Femur (tissue), 1 donor: ENCODE measurements at regions not wholly inside any gene's neighbourhood (a gene's known extent, or its start where the extent isn't known, plus 50 kb on each side); places are given as distances from the start of the nearest gene placed in this dataset.

Experiments used
- DNase-seq: peaks from one replicate; pipeline ENCODE4 v3.0.0-alpha.2; 2017

DNA sequence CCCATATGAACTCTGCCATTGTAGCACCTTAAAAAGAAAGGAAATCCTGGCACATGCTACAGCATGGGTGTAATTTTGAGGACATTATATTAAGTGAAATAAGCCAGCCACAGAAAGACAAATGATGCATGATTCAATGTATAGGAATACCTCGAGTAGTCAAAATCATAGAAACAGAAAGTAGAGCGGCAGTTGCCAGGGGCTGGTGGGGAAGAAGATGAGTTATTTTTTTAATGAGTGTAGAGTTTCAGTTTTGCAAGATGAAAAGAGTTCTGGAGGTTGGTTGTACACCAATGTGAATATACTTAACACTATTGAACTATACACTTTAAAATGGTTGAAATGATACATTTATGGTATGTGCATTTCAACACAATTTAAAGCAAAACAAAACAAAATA, 133.0 kb downstream of the ZDHHC21 start:
- no peak for DNase-seq

DNA sequence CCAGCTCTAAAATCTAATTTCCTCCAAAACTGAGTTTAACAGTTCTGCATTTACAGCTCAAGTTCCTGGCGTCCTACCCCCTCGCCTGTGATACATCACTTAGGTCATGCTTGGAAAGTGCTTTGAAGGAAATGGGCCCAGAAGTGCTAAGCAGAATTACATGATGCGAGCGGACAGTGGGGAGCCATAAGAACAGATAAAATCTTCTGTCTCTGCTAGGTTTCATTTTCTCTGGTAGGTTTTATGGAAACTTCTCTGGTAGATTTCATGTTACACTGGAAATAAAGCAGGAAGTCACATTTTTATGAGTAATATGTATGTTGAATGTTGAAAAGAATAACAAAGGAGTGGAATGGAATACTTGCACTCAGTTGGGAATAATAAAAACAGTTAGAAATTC, 138.3 kb downstream of the ZDHHC21 start:
- peak; percentile 84 for DNase-seq

DNA sequence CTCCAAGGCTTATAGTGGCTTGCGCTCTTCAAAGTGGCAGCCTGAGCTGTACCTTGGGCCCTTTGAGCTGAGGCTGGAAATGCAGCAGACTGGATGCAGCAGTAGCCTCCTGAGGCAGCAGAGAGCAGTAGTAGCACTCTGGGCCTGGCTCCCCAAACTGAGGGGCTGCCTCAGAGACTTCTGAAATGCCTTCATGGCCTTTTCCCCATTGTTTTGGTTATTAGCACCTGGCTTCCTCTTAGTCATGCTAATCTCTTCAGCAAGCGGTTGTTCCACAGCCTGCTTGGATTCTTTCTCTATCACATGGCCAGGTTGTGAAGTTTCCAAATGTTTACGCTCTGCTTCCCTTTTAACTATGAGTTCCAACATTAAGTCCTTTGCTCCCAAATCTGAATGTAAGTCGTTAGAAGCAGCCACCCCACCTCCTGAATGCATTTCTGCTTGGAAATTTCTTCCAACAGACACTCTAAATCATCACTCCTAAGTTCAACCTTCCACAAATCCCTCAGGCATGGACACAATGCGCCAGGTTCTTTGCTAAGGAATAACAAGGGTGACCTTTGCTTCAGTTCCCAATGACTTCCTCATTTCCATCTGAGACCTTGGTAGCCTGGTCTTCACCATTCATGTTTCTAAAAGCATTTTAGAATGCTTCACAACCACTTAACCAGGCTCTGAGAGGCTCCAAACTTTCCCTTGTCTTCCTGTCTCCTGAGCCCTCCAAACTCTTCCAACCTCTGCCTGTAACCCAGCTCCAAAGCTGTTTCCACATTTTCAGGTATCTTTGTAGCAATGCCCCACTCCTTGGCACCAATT, 145.8 kb downstream of the ZDHHC21 start:
- no peak for DNase-seq

DNA sequence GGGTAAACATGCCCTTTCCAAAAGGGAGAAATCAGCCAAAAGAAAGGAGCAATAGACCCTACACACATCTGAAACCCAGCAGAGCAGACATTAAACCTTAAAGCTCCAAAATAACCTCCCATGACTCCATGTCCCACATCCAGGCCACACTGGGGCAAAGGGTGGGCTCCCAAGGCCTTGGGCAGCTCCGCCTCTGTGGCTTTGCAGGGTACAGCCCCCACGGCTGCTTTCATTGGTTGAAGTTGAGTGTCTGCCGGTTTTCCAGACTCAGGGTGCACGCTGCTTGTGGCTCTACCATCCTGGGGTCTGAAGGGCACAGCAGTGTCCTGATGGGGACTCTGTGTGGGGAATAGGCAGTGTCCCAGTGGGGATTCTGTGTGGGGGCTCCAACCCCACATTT, 146.5 kb downstream of the ZDHHC21 start:
- DNase-seq, result no peak

DNA sequence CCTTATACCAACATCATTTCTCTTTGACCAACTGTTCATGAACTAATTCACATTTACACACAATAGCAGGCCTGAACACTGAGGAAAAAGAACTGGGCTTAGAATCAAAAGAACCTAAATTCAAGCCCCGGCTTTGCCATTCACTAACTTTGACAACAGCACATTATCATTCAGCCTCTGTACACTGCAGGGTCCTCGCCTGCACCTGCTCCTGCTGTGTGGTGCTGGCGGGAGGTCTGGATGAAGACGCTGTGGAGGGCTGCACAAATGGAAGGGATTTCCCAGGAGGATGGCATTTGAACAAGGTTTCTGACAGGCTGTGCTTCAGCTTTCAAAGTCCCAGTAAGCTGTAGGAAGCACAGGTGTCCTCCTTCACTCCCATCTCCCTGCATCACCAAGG, 151.2 kb downstream of the ZDHHC21 start:
- DNase-seq, result no peak

DNA sequence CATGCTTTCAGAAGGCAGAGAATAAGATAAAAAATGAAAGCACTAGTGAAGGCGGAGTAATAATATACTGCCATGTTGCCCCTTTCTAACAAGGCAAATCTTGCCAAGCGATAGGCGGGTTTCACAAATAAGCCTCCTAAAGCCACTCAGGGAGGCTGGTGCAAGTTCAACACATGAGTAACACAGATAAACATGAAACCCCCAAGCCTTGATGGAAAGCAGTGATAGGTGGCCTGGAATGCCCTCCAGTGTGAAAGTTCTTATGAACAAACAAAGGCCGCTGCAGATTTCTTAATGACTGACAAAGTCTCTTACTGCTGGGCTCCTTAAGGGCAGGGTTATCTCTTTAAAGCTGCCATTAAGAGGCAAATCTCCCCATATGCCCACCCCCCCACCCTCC, 154.7 kb downstream of the ZDHHC21 start:
- no peak for DNase-seq

DNA sequence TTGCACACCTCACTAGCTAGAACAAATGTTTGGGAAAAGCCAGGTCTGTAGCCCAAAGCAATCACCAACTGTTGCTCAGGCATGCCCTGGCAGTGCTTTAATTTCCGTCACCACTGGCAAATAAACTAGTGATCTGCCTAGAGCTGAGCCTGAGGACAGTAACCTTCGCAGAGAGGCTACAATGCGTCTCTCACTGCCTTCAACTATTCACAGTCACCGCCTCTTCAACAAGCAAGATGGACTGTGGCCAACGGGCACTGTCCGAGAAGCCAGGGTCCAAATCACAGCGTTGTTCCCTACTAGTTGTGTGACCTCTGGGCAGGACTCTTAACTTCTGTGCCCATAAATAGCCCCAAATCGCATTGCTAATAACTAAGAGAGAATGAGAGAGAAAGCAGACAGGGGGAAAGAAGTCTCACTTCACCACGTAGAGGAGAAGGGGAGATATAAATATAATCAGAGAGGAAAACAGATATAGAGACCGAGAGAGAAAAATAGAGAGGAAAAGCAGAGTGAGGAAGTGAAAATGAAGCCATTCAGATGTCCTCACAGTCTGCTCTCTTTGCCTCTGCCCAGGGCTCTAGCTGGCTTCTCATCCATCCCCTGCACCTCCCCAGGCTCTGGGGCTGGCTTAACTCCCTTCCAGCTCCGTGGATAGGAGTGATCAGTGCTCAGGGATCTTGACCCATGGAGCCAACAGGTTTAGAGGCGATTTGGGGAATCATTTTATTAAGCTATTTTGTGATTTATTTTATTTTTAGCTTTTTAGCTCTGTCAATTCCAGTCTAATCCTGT, 157.9 kb downstream of the ZDHHC21 start:
- DNase-seq, result no peak

DNA sequence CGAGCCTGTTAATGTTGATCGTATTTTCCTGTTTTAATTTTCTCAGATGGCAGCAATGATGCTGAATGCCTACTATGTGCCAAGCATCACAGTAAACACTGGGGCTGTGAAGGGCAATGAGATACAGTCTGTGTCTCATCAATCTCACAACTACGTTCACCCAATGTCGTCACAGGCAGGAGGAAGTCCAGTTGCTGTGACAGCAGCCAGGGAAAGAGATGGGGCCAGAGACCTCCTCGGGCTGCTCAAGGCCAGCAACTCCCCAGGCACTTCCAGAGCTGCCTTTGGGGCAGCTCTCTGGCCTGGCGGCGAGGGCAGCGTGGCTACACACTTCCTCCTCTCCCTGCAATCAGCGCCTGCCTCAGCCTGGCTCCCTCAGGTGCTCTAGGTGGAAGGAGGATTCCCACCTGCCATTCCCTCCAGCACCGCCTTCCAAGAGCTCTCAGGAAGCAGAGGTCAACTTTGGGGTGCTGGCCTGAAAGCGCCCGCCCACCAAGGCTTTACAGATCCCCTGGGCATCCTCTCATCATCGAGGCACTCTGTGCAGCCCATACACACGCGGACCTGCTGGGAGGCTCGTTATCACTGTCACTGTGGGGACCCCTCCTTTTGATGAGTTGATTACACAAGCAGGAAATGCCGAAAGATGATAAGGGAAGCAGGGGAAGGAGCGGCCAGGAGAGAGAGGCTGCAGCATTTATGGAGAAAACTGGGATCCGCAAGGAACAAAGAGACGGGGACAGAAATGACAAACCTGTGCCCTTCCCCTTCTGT, 159.2 kb downstream of the ZDHHC21 start:
- DNase-seq, result no peak

DNA sequence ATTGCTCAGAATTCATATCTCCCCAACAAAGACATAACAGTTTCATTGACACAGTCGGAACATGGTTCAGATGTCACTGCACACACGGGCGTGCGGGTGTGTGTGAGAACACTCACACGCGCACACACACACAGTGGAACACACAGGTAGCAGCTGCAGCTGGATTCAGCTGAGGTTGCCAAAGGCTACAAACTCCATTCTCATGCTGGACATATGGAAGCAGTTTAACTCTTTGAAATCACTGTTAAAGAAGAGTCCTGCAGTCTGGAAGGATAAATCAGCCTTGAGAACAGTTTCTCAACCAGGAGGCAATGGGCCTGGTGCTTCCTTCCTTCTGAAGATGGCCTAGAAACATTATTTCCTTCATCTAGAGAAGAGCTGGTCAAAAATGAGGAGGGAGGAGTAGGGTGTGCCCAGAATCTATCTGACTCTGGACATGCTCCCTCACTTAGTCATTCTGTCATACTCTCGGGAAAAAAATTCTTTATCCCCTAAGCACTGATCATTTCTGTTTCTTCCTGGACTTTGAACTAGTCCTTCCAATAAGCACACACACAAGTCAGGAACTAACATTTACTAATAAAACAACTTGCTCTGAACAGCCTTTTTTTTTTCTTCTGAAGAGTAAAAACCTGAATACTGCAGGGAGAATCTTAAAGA, 160.6 kb downstream of the ZDHHC21 start:
- DNase-seq, result no peak

DNA sequence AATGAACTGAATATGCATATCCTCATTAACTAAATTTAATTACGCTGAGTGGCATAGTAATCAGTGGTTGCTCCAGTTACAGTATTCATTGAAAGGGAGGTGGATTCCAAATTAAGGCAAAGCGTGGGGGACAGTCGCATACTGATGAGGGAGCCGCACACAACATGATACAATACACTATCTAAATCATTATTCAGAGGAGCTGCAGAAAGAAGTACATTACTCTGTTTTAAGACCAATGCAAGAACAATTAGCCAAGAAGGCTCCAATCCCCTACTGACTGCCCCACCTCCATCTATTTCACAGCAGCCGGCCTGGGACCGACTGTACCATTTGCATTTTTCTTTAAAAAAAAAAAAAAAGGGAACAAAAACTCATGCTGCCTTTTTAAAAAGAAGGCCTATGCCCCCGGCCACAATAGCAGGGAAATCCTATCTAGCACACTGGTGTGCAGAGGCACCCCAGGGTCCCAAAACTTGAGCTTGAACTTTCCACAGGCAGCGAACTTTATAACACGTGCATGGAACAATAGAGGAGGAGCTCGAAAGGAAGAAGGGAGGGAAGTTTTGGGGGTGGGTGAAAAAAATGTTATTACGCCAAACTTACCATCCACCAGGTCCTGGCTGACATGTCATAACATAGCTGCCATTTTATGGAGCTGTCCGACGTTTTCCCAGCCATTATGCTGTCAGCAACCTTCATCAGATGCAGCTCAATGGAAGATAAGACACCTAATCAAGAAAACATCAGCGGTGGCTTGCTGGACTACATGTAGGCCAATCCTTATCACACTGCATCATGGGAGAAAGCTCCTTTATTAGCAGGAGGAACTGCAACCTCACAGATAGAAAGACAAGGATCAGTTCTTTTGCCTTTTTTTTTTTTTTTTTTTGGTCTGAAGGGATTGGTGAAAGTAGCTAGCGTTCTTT, 161.6 kb downstream of the ZDHHC21 start:
- DNase-seq, result no peak

DNA sequence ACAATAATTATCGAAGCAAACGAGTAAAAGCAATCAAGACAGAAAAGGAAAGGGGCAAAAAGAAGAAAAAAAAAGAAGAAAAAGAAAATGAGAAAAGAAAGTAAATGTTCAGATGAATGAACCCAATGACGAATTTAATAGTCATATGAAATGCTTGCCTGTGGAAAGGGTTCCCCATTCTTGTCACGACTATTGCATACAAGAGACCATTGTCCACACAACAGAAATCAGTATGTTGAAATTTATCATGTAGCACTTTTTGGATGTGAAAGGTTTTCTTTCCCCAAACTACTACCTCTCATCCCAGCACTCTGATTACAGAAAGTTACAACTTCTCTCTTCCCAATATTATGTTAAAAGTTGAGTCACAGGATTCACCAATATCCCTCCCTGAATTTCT, 162.4 kb downstream of the ZDHHC21 start:
- no peak for DNase-seq

DNA sequence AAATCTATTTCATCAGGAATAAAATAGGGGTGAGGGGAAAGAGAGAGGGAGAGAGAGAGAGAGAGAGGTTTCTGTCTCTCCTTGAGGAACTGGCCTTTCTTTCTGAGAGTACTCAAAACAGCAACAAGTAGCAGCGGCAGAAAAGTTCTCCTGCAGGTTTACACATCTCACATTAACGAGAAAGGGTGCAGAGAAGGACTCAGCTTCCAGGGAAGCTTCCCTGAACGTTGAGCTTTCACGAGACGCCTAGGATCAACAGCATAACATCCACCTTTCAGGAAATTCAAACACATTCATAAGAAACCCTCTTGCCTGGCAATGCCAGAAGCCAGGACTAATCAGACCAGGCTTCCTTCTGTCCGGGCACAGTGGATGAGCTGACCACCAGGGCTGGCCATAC, 162.9 kb downstream of the ZDHHC21 start:
- no peak for DNase-seq

DNA sequence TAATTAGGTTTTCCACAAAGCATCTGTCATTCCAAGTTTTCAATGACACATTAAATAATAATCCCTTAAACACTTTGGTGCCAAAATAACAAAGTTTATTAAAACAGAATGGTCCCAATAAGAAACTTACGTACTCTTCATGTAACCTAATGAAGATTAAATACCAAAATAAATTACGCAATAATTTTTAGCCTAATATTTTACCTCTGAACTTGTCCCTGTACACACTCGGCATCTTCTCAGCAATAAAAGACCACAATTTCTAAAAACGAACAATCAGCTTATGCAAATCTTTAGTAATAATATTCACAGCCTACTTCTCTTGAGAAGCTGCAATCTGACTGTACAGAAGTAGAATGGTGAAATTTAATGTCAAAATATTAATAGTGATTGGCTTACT, 163.6 kb downstream of the ZDHHC21 start:
- no peak for DNase-seq

DNA sequence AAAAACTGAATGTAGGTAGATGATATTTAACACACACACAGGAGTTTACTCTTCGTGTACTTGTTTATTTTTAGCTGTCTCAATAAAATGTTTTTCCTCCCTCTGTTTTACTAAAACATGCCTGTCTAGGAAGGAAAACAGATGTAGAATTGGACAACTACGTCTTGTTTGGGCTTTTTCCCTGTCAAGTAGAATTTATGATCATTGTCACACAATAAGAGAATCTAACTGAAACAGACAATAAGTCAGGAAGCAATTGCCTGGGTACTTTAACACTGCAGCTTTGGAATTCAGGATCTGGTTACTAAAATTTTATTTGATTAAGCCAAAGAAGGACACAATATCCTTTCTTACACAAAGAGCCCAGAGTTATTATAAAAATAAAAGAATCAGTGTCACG, 164.2 kb downstream of the ZDHHC21 start:
- no peak for DNase-seq

DNA sequence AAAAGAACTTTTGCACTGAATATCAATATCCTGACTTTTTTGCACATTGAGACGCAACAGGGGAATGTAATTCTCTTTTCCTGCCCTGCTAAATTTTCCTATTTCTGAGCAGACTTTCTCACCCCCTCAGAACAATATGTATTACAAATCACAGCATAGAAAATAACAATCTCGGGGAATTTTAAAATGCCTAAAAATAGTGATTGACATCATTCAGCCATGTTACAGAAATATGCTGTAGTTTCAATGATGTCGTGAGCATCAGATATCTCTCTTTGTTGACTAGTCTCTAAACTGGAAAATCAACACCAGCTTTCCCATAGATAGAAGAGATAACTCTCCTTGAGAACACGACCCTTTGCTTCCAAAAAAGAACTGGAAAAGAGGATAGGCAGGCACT, 166.7 kb downstream of the ZDHHC21 start:
- no peak for DNase-seq

DNA sequence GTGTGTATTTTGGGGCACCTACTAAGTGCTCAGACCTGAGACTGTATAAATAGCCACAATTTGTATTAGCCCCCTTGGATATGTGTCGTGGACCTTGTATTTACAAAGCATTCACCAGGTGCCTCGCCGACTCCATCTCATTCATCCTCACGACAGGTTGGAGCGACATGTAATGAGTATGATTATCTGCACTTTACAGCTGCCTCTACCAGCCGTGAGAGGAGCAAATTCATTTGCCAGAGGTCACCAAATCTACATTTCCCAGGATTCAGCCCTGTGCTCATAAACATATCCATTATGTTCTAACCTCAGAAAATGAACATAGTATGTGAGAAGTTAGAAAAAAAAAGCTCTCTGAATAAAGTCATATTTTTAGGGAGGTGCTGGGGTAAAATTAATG, 167.4 kb downstream of the ZDHHC21 start:
- DNase-seq, result no peak

DNA sequence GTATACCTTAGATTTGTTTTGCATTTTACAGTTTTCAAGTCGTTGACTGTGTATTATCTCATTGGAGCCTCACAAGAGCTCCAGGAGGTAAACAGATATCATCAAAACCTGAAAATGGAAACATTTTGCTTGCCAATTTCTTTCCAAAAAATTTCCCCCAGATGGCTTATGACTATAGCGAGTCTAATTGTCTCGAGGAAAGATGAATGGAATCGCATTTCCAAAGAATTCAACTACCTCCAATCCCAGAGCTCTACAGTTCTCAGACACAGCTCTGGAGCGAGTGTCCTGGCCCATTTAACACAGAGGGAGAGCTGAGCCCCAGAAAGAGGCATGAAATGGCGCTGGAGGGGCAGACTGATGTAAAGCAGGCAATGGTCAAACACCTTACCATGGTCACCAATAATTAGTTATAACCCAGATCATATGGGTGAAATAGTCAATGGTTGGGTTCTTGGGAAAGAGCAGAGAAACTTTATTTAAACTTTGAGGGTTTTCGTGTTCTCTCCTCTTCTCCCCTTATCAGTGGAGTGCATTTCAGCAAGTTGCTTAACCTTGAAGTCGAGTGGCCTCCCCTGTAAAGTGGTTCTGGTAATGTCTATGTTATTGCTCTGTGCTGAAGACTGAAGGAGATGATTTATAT, 168.2 kb downstream of the ZDHHC21 start:
- no peak for DNase-seq

DNA sequence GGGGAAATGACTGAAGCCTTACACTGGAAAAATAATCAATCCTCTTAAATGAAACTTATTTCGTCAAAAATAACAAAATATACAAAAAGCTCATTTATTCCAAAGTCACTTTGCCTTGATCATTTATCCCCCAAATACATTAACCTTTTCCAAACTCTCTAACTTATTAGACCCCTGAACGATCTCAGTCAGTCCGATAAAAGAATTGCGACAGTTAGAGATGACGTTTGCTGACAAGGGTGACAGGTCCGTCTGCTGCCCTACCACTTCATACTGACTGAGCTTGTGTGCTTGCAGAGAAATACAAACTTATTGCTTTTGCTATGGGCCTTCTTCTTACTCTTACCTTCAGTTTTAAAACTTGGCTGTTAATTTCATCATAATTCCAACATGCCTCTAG, 169.7 kb downstream of the ZDHHC21 start:
- DNase-seq, result no peak

DNA sequence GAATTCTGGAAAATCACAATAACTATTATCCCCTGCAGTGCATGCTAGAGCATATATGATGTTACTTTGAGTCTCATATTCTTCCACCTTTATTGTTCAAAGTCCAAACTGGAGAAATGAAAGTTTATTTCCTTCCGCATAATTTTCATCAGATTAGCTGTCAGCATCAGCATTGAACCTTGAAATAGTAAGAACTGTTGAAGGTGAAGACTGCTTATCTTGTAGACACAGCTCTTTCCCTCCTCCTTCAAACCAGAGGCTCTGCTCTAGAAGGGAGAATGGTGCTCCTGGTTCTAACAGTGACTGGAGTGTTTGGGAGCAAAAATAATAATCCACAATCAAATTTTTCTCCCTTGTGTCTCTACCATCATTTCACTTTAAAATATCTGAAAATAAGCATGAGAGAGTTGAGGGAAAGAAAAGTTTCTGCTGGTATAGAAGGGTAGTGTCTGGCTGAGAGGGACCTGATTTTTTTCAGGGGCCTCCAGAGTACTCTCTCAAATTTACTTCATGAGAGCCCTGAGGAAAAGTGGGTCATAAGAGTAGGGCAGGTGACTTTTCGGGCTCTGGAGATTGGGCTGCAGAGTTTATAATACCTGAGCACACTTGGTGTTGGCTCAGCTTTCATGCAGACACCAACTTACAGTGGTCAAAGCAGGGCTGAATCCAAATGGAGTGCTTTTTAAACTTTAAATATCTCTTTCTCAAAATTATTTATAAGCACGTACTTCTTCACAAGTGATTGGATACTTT, 170.4 kb downstream of the ZDHHC21 start:
- no peak for DNase-seq

DNA sequence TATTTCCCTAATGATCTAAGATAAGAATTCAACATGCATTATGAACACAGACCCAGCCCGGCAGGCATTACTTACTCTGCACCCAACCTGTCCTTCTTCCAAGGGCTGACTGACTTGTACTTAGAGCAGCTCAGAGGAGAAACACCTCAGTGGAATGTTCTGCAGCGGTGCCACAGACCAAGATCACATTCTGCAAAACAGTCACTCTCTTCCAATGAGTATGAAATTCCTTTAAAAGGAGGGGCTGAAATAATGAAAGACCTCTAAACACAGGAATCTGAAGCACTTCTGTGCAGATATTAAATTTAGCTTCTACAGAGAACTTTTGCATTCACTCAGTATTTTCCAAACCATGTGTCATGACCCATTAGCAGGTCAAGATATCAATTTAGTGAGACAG, 172.9 kb downstream of the ZDHHC21 start:
- DNase-seq, result no peak
